ENCODE measurements at regions not wholly inside any gene's neighbourhood (a gene's known extent, or its start where the extent isn't known, plus 50 kb on each side); places are given as distances from the start of the nearest gene placed in this dataset.

DNA sequence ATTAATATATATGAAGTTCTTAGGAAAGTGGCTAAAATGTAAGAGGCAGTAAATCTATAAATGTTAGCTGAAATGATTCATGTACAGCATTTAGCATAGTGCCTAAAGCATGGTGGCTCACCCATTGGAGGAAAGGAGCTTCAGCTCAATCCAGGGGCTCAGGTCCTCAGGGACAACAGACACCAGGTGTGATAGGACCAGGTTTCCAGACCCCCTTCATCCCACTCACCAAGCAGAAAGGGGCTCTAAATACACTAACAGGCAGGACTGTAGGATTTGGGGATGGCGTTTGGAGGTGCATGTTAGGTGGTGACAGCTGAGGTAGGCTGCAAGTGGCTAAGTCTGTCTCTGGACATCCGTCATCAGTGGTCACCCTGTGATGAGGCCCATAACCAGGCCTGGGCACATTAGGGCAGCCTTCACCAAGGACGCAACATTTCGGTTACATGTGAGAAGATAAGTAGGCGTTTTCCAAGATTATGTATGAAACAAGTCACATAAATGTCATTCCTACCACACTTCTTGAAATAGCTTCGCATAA, 233.1 kb downstream of the C1orf94 start:
- no peak overlapping the region for H3K4me3 ChIP-seq (ENCODE audit: low read depth, low read length)
- DNase-seq (ENCODE audit: low read depth), result no peak
- no peak for TF ChIP-seq CTCF (conservative IDR thresholded peaks at IDR 0.05; ENCODE audit: low read depth, low read length)

- TF ChIP-seq CTCF (conservative IDR thresholded peaks at IDR 0.05; ENCODE audit: low read depth, low read length), result no peak
- no peak for DNase-seq (ENCODE audit: low read depth)
- no peak overlapping the region for H3K4me3 ChIP-seq (ENCODE audit: low read depth, low read length)
Observed at GRCh38 chr1:34412598-34413370, 236.1 kb downstream of the C1orf94 start.

- no peak for DNase-seq (ENCODE audit: low read depth)
- no peak for TF ChIP-seq CTCF (conservative IDR thresholded peaks at IDR 0.05; ENCODE audit: low read depth, low read length)
- no peak overlapping the region for H3K4me3 ChIP-seq (ENCODE audit: low read depth, low read length)
Observed at GRCh38 chr1:34415140-34415539, 238.4 kb downstream of the C1orf94 start.

DNA sequence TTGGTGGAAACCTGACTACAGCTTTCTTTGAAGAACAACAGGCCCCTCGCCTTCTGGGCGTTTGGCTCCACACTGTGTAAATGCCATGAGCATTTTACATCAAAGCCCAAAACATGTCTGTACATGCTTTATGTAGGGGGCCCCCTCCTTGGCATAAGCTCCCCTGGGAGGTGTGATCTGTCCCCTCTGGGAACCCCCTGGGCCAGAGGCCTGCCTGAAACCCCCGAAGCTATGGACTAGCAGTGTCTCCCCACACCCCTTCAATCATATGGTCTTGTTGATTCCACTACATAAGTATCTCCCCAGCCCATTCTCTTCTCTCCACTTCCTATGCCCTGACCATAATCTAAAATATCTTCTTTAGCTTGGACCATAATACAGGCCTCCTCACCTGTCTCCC, 241.5 kb downstream of the C1orf94 start:
- no peak for TF ChIP-seq CTCF (conservative IDR thresholded peaks at IDR 0.05; ENCODE audit: low read depth, low read length)
- no peak overlapping the region for H3K4me3 ChIP-seq (ENCODE audit: low read depth, low read length)
- DNase-seq (ENCODE audit: low read depth), result no peak

DNA sequence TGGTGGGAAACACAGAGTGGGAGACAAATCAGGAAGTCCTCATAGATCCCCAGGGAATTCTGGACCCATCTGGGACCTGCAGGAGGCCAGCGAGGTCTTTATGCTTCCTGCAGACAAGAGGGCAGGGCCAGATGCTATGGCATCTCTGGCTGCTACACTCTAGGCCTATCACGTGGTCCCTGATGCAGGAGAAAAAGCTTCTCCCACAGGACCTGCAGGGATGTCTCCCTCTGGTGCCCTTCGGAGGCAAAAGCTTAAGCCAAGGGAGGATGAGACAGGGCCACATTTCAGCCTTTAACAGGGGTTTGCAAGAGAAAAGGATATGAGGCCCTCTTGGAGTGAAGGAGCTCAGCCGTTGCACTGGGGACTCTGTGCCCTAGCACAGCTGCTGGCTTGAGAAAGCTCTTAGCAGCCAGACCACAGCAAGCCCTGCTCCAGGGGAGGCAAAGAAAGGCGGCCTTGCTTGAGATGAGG, 243.0 kb downstream of the C1orf94 start:
- TF ChIP-seq CTCF (conservative IDR thresholded peaks at IDR 0.05; ENCODE audit: low read depth, low read length), result no peak
- no peak for DNase-seq (ENCODE audit: low read depth)
- no peak overlapping the region for H3K4me3 ChIP-seq (ENCODE audit: low read depth, low read length)

DNA sequence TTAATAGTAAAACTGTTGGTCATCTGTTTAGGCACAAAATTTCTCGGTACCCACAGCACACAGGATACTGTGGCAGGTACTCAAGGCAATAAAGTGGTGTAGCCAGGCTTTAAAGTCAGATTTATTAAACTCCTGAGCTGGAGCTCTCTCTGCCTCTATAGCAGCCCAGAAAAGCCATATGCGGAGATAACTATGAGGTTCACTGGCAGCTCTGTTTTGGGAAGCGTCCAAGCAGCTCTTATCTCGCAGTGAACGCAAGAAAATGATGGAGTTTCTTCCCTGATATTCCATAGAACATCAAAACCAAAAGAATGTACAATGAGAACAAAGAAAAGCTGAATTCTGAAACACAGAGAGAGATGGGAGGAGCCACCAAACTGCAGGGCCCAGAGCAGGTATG, 248.3 kb downstream of the C1orf94 start:
- no peak for TF ChIP-seq CTCF (conservative IDR thresholded peaks at IDR 0.05; ENCODE audit: low read depth, low read length)
- H3K4me3 ChIP-seq (ENCODE audit: low read depth, low read length), result no peak overlapping the region
- DNase-seq (ENCODE audit: low read depth), result no peak

DNA sequence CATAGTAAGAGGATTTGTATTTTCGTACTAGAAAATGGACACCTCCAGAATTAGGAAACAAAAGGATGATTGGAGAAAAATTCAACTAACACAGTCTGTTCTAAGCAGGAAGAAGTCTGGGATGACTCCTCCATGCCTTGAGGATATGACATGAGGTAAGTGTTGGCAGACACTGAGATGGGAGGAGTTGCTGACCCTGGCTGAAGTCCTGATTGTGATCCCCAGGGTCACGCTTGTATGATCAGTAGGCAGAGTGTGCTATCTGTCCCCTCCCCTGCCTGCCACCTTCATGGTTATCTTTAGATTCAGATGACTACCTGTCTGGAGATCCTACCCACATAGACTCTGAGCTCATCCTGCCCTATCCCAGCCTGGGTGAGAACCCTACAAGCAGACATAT, 249.1 kb downstream of the C1orf94 start:
- TF ChIP-seq CTCF (conservative IDR thresholded peaks at IDR 0.05; ENCODE audit: low read depth, low read length), result no peak
- no peak for DNase-seq (ENCODE audit: low read depth)
- no peak overlapping the region for H3K4me3 ChIP-seq (ENCODE audit: low read depth, low read length)
